Stomach (tissue), 8 donors: ENCODE measurements at regions not wholly inside any gene's neighbourhood (a gene's known extent, or its start where the extent isn't known, plus 50 kb on each side); places are given as distances from the start of the nearest gene placed in this dataset.

ENCODE experiments used
- DNase-seq, 2 donors: peaks; one replicate each; pipeline versions ENCODE4 v3.0.0 to v3.0.0-alpha.2; 2013 to 2019
- H3K27ac ChIP-seq, 5 donors: fragments of 200-600 bp in 4 of 5; sonication (generic) in 4 of 5; one replicate each; pipeline ENCODE4 v1.5.1; 2013 to 2019; ENCODE audit warnings: mild to moderate bottlenecking in 1 of 5, moderate library complexity in 1 of 5
- H3K27me3 ChIP-seq, 3 donors: fragments of 200-600 bp; sonication (generic); one replicate each; pipeline ENCODE4 v1.5.1; 2017 to 2019; ENCODE audit warnings: mixed run types in 1 of 3
- H3K36me3 ChIP-seq, 4 donors: fragments of 200-600 bp; sonication (generic); 1 replicate in 3 of 4; 2 replicates in 1 of 4; pipeline ENCODE4 v1.5.1; 2016 to 2019
- H3K4me1 ChIP-seq, 4 donors: fragments of 200-600 bp; sonication (generic); one replicate each; pipeline ENCODE4 v1.5.1; 2016 to 2019
- H3K4me3 ChIP-seq, 4 donors: fragments of 200-600 bp; sonication (generic) in 3 of 4; one replicate each; pipeline ENCODE4 v1.5.1; 2016 to 2019; ENCODE audit warnings: mild to moderate bottlenecking in 1 of 4
- H3K9me3 ChIP-seq, 4 donors: fragments of 200-600 bp; sonication (generic); one replicate each; pipeline ENCODE4 v1.5.1; 2016 to 2019
- CTCF ChIP-seq, 7 experiments: fragments of 450-650 bp in 4 of 7; fragments of 200-600 bp in 3 of 7; sonication (generic) in 3 of 7; IDR thresholded peaks; one replicate each; pipeline ENCODE4 v1.5.1; 2016 to 2019; ENCODE audit warnings: antibody characterized with exemption in 7 of 7, control low read depth in 2 of 7, mild to moderate bottlenecking in 1 of 7
- EP300 ChIP-seq: sonication (generic); formaldehyde crosslinking; IDR thresholded peaks from one replicate; pipeline ENCODE4 v1.6.1; 2017; ENCODE audit warnings: antibody characterized with exemption
- POLR2A ChIP-seq, 4 donors: fragments of 450-650 bp; IDR thresholded peaks; one replicate each; pipeline ENCODE4 v1.6.1; 2016; ENCODE audit warnings: antibody characterized with exemption in 4 of 4, control low read depth in 2 of 4, mild to moderate bottlenecking in 1 of 4, moderate library complexity in 1 of 4
- POLR2AphosphoS5 ChIP-seq, 3 donors: sonication (generic); formaldehyde crosslinking; IDR thresholded peaks; one replicate each; pipeline ENCODE4 v1.6.1; 2016; ENCODE audit warnings: antibody characterized with exemption in 3 of 3
- WGBS, 5 donors: extraction: QIAGEN DNeasy Blood & Tissue Kit in 3 of 5; methylation state at CpG; one replicate each; pipeline versions ENCODE4 v1.1.5 to v1.1.7; 2013 to 2018; 5-methylcytosine and 5-hydroxymethylcytosine counted together
- intact Hi-C: fragments of 100-400 bp; cut with DNase I; formaldehyde crosslinking; loops from one replicate; pipeline ENCODE4 v1.15.1; 2023; ENCODE audit warnings: low total_unique reads
- donor health status: healthy with polysubstance abuse.
- donor health status: Bipolar disorder and iron deficiency.
- donor health status: healthy.

DNA sequence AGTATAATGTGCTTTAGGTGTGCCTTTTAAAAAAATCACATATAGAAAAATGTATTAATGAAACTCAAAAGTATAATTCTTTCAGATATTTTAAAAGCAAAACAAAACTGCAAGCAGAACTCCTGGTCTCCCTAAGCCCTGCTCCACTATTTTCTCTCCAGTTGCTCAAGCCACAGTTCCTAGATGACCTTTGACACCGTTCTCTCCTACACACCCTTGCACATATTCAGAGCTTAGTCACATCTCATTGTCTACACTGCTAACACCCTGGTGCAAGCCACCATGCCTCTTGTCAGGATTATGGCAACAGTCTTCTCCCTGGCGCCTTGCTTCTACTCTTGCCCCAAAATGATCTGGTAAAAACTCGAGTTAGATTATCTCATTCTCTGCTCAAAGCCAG is 50.2 kb upstream of the ROR1 start:
- DNase-seq, result no peak
- 42 to 54% (median 45%) methylated on average over 3 of the region's 3 CpGs for WGBS, 5 donors
- no peak for TF ChIP-seq EP300
- TF ChIP-seq POLR2AphosphoS5 (IDR thresholded peaks at IDR 0.05), result no peak
- TF ChIP-seq CTCF (IDR thresholded peaks at IDR 0.05), result no peak
- no peak for TF ChIP-seq POLR2A (IDR thresholded peaks at IDR 0.05)
- Histone ChIP-seq H3K4me3 (no peak overlapping the region), H3K27ac (no peak overlapping the region), H3K36me3 (no peaks in the 10 kb centered on the region), H3K27me3 (no peaks in the 10 kb centered on the region), H3K9me3 (no peaks in the 10 kb centered on the region), H3K4me1 (peaks cover 0 to 9% (median 2%) of the 10 kb centered on the region in 4 donors)
- intact Hi-C loops, result no loop called here
